EL (cell line): ENCODE measurements at regions not wholly inside any gene's neighbourhood (a gene's known extent, or its start where the extent isn't known, plus 50 kb on each side); places are given as distances from the start of the nearest gene placed in this dataset.
"Not testable (repeated sequence)": the region's sequence is repeated elsewhere in the genome, so short reads cannot be mapped to it uniquely, and the experiment has no call there.

Experiments used
- DNase-seq: peaks from one replicate; pipeline ENCODE4 v3.0.0-alpha.2; 2016

DNA sequence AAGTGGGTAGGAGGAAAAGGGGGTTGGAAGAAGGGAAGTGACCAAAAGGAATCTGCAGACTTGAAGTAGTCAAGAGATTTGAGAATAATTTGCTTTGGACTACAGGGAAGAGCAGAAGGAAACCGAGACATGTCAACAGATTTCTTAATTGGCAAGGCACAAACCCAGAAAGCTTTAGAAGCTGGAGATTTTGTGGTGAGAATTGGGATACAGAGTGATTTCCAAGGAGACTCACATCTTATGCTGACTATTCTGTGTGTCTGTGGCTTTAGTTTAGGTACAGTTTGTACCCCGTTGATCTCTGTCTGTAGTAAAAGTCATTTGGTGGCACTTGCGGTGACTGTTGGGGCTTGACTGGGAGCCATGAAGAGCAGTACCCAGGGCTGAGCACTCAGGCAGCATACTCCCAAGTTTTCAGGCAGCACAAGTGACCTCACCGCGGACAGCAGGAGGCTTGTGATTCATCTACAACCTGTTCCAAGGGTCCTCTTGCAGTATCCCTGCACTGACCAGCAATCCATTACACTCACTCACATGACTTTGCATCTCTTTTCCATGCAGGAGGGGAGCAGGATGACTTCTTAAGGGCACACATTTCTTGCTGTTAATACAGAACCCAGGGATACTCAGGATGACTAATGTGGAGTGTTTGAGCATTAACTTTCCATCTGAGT, 97.1 kb upstream of the TNP1 start:
- DNase-seq, result peak; percentile 7

DNA sequence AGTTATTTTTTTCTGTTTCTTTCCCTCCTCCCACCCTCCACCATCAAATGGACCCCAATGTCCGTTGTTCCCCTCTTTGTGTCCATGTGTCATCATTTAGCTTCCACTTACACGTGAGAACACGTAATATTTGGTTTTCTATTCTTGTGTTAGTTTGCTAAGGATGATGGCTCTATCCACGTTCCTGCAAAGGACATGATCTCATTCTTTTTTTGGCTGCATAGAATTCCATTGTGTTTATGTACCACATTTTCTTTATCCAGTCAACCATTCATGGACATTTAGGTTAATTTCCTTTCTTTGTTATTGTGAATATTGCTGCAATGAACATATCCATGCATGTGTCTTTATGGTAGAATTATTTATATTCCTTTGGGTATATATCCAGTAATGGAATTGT, 91.3 kb upstream of the TNP1 start:
- DNase-seq, result no peak

DNA sequence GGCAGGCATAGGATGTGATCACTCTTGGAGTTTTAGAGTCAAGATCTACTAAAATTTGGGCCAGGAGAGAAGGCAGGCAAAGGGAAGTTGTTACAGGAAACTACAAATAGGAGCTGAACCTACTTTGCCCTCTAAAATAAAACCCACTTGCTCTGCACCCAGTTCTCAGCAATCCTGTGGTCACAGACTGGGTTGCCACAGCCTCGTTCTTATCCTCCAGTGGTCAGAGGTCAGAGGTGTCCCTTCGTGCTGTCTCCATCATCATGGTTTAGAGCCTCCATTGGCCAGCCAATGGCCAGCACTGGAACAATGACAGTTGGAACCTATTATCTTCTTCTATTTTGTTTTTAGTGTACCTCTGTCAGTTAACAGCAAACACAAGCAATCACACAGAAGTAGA, 90.7 kb upstream of the TNP1 start:
- DNase-seq, result no peak

DNA sequence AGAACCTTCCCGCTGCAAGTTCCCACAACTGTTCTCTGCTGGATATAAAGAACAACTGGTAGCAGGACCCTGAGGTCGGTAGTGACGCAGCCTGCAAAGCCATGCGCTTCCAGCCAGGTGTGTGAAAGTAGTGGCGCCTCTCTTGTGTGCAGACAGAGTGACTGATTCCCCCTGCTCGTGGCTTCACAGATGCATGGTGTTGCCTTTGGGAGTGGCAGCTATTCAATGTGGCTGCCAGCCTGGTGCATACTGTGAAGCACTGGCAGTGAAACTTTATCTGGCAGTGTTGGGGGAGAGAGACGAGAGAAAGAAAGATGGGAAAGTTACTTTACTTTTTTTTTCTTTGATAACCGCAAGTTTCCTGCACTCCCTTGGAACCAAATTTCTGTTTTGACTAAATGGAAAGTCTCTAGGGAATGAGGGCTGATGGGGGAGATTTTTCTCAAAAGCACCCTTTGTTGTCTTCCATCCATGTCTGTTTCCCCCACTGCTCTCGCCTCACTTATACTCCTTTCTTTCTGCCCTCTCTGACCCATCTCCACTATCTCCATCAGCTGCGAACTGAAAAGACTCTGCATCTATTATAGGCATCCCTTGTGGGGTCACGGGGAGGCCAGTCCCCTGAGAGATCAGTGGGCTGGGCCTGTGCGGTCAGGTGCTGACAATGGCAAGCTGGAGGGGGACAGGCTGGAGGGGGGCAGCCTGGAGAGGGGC, 90.0 kb upstream of the TNP1 start:
- DNase-seq, result no peak

DNA sequence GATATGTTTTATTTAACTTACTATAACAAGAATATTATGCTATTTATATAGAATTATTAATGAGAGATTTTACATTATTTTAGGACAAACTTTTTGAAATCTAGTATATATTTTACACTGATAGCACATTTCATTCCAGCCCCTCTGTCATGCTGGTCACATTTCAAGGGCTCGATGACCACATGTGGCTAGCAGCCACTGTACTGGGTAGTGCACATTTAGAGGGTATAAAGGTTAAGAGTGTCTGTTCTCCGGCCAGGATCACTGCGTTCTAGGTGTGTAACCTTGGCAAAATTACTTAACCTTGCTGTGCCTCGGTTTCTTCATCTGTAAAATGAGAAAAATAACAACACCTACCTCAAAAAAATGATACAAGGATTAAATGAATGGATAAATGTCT, 87.2 kb upstream of the TNP1 start:
- DNase-seq, result no peak

- DNase-seq, result no peak
Measured at GRCh38 chr2:216944733-216945132, 84.9 kb upstream of the TNP1 start.

- DNase-seq, result no peak
Measured at GRCh38 chr2:216943109-216943508, 83.2 kb upstream of the TNP1 start.

- no peak for DNase-seq
Measured at GRCh38 chr2:216942465-216942864, 82.6 kb upstream of the TNP1 start.

GRCh38 chr2:216942016-216942415, 82.2 kb upstream of the TNP1 start:
- no peak for DNase-seq

DNA sequence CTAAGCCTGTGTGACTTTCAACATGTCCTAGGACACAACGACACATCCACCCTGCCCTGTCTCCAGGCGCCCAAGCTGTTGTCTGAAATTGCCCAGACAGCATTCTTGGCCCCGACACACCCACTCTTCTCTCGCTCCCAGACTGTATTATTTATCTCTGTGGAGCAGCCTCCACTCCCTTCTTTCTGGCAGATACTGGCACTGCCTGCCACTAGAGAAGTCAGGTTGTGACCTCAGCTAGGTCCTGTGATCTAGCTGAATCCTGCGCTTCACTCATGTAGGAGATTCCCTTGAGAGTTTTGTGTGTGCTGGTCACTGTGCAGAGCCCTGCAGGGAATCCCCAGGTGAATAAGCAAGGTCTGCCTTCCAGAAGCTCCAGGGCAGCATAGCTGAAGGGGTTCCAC, 77.1 kb upstream of the TNP1 start:
- no peak for DNase-seq

DNA sequence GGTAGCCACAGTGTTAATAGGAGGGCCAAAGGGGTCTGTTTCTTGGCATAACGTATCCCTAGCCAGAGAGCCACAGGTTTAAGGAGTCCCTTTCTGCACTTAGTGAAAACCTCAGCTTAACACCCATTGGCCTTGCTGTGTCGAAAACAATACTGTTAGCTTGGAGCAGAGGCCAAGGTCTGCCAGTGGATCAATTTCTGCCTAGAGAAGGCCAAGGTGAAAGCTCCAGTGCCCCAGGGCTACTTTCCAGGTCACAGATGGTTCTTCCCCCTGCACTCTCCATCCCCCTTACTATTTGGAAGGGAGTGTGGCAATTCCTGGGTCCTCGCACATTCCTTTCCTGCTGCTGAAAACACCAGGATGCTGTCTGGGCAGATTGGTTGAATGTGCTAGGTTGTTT, 74.8 kb upstream of the TNP1 start:
- DNase-seq, result no peak

DNA sequence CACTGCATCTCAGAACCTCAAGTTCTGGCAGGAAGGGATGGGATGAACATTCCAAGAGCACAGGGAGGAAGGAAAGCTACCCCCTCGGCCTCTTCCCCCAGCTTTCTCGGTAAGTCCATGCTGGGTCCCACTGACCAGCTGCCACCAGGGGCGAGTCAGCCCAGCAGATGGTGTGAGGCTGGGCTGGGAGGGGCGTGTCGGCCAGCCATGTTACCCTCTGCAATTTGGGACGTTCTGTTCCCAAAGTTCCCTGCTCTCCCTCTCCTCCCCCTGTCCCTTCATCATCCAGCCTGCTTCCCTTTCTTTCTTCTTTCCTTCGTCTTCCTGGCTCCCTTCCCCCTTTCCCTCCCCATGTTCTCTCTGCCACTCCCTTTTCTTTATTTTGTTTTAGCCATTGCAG, 74.3 kb upstream of the TNP1 start:
- DNase-seq, result no peak

DNA sequence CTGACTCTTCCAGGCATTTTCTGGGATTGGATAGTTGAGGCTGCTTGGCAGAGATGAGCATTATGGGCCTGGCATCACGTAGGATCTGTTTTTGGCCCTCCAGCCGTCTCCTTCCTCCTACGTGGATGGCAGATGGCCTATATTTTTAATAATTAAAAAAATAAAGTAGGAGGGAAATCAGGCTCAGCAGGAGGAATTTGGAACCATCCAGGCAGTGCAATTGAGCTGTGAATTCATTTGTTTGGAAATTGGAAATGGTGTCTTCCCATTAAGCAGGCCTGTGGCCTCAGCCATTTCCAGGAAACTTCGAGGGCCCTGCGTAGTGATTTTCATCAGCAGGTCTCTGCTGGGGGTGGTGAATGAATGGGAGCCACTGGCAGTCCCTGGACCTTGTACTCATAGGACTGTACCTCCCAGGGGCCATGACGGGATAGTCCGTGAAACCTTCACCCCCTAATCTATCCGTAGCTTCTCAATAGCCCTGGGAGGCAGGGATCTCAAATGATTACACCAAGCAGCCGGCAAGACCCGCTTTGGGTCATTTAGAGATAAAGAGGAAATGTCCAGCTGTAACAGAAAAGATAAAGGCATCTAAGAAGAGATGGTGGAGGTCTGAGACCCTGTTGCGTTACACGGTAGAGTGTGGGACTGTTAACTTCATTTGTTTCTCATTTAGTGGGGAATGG, 73.1 kb upstream of the TNP1 start:
- no peak for DNase-seq

DNA sequence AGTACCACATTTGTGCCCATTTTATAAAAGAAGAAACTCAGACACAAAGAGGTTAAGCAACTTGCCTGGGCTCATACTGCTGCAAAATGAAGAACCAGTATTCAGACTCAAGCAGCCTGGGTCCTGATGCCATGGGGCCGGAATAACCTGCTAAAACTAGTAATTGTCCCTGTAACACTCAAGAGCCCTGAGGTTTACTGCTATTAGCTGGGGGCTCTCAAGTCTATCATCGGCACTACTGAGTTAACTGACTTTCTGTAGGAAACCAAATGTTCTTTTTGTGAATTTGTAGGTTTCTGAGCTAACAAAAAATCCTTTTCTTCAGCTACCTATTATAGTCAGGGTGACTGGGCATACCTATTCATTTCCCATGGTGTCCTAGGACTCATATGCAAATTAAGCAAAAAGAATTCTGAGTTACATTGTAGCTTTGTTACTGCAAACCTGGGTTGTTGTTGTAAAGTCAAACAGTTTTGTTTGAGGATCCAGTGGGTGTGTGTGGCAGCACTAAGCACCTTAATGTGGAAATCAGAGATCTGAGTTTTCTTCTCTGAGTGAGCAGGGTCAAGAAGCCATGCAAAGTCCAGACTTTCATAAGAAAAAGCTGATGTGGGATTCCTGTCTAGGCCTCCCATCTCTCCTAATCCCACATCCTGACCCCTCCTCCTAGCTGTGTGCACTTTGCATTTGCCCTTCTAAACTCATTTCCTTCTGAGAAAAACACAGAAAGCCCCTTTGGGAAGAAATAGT, 72.4 kb upstream of the TNP1 start:
- DNase-seq, result no peak

GRCh38 chr2:216930716-216931115, 70.9 kb upstream of the TNP1 start:
- no peak for DNase-seq

DNA sequence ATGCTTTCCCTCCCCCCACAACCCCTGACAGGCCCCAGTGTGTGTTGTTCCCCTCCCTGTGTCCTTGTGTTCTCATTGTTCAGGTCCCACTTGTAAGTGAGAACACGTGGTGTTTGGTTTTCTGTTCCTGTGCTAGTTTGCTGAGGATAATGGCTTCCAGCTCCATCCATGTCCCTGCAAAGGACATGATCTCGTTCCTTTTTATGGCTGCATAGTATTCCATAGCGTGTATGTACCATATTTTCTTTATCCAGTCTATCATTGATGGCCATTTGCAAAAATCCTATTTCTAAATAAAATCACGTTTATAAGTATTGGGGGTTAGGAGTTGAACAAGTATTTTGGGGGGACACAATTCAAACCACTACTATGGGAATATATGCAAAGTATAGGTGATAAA, 69.5 kb upstream of the TNP1 start:
- DNase-seq, result not testable (repeated sequence)

DNA sequence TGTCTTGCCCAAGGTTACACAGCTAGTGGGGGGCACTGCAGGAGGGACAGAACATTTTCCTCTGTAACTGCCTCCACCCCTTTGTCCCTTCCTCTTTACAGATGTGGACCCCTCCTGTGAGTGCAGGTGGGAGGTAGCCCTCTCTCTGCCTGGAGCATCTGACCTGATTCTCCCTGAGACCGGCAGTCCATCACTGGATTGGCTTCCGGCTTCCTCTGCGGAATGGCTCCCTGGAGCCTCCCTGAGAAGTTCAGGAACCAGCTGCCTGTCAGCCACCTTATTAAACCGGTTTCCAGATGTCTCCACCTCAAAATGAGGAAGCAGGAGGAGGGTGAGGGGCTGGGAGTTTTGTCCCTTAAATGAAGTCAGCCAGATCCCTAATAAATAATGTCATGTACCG, 67.3 kb upstream of the TNP1 start:
- no peak for DNase-seq

DNA sequence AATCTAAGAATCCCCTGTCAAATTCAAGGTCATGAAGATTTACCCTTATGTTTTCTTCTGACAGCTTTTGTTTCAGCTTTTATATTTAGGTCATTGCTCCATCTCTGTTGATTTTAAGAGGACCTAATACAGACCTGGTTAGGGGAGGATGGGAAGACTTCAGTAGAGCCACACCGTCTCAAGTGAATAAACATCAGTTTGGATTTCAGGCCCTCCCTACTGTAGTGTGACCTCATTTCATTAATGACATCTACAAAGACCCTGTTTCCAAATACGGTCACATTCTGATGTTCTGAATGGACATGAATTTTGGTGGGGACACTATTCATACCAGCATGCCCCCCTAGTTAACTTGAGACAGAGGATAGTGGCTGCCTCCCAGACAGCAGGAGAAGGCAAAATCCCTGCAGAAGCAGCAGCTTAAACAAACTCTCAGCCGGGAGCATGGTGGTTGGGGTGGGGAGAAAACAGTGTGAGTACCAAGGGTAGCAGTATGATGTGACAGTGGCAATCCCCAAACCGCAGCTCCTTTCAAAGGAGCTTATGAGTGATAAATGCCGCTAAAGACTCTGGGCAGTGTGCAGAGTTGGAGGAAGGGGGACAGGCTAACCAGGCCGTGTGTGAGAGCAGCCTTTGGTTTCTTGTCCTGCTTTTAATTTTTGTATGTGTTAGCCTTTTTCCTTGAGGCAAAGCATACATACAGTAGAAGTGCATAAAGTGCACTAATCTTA, 65.9 kb upstream of the TNP1 start:
- DNase-seq, result no peak

DNA sequence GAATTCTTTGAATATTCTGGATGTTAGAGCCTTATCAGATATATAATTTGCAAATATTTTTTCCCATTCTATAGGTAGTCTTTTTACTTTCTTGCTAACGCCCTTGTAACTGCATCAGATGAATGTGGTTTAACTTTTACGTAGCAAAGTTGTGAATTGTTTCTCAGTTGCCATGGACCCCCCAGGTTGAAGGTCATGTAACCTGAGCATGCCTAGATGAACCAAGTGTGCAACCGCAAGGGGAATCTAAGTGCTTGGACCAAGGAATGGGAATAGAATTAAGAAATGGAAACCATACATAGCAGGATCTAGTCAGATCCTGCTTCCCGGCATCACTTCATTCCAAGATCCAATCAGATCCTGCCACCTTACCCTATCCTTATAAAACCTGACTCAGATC, 65.1 kb upstream of the TNP1 start:
- no peak for DNase-seq

DNA sequence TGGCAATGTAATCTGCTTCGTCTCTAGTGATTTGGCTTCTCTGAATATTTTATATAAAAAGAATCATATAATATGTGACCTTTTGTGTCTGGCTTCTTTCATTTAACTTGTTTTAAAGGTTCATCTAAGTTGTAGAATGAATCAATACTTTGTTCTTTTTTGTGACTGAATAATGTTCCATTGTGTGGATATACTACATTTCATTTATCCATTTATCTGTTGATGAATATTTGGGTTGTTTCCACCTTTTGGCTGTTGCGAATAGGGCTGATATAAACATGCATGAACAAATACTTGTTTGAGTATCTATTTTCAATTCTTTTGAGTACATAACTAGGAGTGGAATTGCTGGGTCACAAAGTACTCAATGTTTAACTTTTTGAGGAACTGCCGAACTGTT, 63.8 kb upstream of the TNP1 start:
- no peak for DNase-seq

DNA sequence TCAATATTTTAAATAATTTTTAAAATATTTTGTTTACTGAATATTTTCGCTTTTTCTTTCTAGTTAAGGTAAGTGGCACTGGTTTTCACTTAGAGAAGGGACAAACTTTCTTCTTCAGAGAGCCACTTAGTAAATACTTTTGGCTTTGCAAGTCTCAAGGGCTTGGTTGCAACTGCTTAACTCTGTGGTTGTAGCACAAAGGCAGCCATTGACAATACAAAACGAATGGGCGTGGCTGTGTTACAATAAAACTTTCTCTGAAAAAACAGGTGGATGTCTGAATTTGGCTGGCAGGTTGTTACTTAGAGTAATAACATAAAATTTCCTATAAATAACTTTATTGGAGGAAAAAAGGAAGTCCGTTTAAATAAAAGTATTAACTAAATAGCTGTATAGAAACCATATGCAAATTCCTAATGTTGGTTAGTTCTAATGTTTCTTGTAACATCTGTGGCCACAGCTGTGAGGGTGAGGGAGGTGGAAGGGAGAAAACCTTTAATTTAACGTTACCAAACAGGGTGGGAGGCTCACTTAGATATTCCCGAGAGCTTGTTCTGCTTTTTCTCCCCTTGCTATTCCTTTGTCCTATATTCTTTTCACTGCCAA, 62.4 kb upstream of the TNP1 start:
- no peak for DNase-seq

- DNase-seq, result no peak
Measured at GRCh38 chr2:216920937-216921456, 61.1 kb upstream of the TNP1 start.
